ENCODE measurements at regions not wholly inside any gene's neighbourhood (a gene's known extent, or its start where the extent isn't known, plus 50 kb on each side); places are given as distances from the start of the nearest gene placed in this dataset.

- H3K4ac ChIP-seq (ENCODE audit: low read depth, low read length), result no peak overlapping the region
- ChIA-PET CTCF (no interaction called here), POLR2A (ENCODE audit: unreplicated experiment) (no interaction called here)
- H3K4me3 ChIP-seq (ENCODE audit: insufficient read depth, low read depth, low read length), result no peak overlapping the region
- no peak for ATAC-seq (ENCODE audit: low read depth)
- H3K4me2 ChIP-seq (ENCODE audit: low read depth, low read length), result no peak overlapping the region
- no peaks in the 10 kb centered on the region for H3K9me1 ChIP-seq (ENCODE audit: insufficient read depth, low read length)
- no peaks in the 10 kb centered on the region for H3K79me1 ChIP-seq (ENCODE audit: low read depth in 1 of 2, low read length in 2 of 2)
- H3K18ac ChIP-seq (ENCODE audit: low read depth, low read length), result no peak overlapping the region
- H3K36me3 ChIP-seq (ENCODE audit: control insufficient read depth, insufficient read depth, low read length), result no peaks in the 10 kb centered on the region
- H2AK9ac ChIP-seq (replicated peaks; ENCODE audit: low read depth, low read length, poor library complexity), result no peak overlapping the region
- no peak overlapping the region for H4K8ac ChIP-seq (ENCODE audit: low read depth in 2 of 2, low read length in 2 of 2)
- no peaks in the 10 kb centered on the region for H3K4me1 ChIP-seq (ENCODE audit: control insufficient read depth, insufficient read depth, low read length)
- no peak overlapping the region for H4K5ac ChIP-seq (ENCODE audit: low read depth, low read length)
- no peak overlapping the region for H2BK15ac ChIP-seq (ENCODE audit: low read depth, low read length)
- no peak overlapping the region for H2BK20ac ChIP-seq (ENCODE audit: low read depth, low read length)
- in situ Hi-C loops (cut with MboI; ENCODE audit: low sequenced_read_pairs), result no loop called here
- H2AFZ ChIP-seq (replicated peaks; ENCODE audit: low read length, poor library complexity), result no peak overlapping the region
- H3K56ac ChIP-seq (ENCODE audit: extremely low read depth, insufficient read depth, low read length), result no peak overlapping the region
- H3K23ac ChIP-seq (ENCODE audit: low read depth, low read length), result no peak overlapping the region
- peaks cover 12% of the 10 kb centered on the region for H3K9me3 ChIP-seq (ENCODE audit: control insufficient read depth, insufficient read depth, low read length)
- H4K91ac ChIP-seq (ENCODE audit: insufficient read depth, low read depth, low read length), result no peak overlapping the region
- WGBS, 2 experiments (ENCODE audit: extremely low coverage in 2 of 2, insufficient read length in 1 of 2), result no CpG with 5 or more reads among the region's 1 CpG
- TF ChIP-seq MXI1 (IDR thresholded peaks at IDR 0.05; ENCODE audit: borderline replicate concordance, low read depth, low read length), result no peak
- TF ChIP-seq ELK1 (IDR thresholded peaks at IDR 0.05; ENCODE audit: borderline replicate concordance, low read depth, low read length), result no peak
- no peak for TF ChIP-seq CHD1 (IDR thresholded peaks at IDR 0.05; ENCODE audit: low read depth, low read length)
- TF ChIP-seq RCOR1 (IDR thresholded peaks at IDR 0.05; ENCODE audit: insufficient replicate concordance, low read length), result no peak
- no peak for TF ChIP-seq FOS (IDR thresholded peaks at IDR 0.05; ENCODE audit: low read depth, low read length)
- no peak for TF ChIP-seq CTCF (conservative IDR thresholded peaks at IDR 0.05; ENCODE audit: low read depth, low read length)
- no peak for TF ChIP-seq MAZ (IDR thresholded peaks at IDR 0.05; ENCODE audit: borderline replicate concordance, low read depth, low read length)
- TF ChIP-seq USF2 (IDR thresholded peaks at IDR 0.05; ENCODE audit: low read depth, low read length), result no peak
- TF ChIP-seq NFE2L2 (IDR thresholded peaks at IDR 0.05; ENCODE audit: low read depth, low read length), result no peak
- no peak for TF ChIP-seq RFX5 (IDR thresholded peaks at IDR 0.05; ENCODE audit: low read depth, low read length)
- no peak for TF ChIP-seq SMC3 (IDR thresholded peaks at IDR 0.05; ENCODE audit: low read depth, low read length)
- no peak for TF ChIP-seq BHLHE40 (IDR thresholded peaks at IDR 0.05; ENCODE audit: low read depth, low read length)
- H4K20me1 ChIP-seq (ENCODE audit: insufficient read depth, low read length), result no peaks in the 10 kb centered on the region
- BruUV-seq (replicated peaks), result no TSS peak
- dilution Hi-C loops (cut with HindIII; ENCODE audit: low sequenced_read_pairs, unreplicated experiment), result no loop called here
- no peak overlapping the region for H2BK5ac ChIP-seq (ENCODE audit: low read depth, low read length, poor library complexity, severe bottlenecking)
- H3K27me3 ChIP-seq (ENCODE audit: control insufficient read depth, insufficient read depth, low read length), result no peaks in the 10 kb centered on the region
- H3K14ac ChIP-seq (replicated peaks; ENCODE audit: low read depth, low read length), result no peak overlapping the region
- H3K27ac ChIP-seq (ENCODE audit: insufficient read depth, low read length), result no peak overlapping the region
- no peak overlapping the region for H3K9ac ChIP-seq (ENCODE audit: low read depth, low read length)
- H2BK120ac ChIP-seq (ENCODE audit: low read depth, low read length), result no peak overlapping the region
- DNase-seq, result no peak
- H2AK5ac ChIP-seq (ENCODE audit: low read depth, low read length), result no peak overlapping the region
- intact Hi-C loops (cut with micrococcal nuclease), result no loop called here
Measured at GRCh38 chr10:84965468-84965867, 637.1 kb downstream of the CCSER2 start.
